Chondrocyte (in vitro differentiated cells): ENCODE measurements at regions not wholly inside any gene's neighbourhood (a gene's known extent, or its start where the extent isn't known, plus 50 kb on each side); places are given as distances from the start of the nearest gene placed in this dataset.
"Not testable (repeated sequence)": the region's sequence is repeated elsewhere in the genome, so short reads cannot be mapped to it uniquely, and the experiment has no call there.

ENCODE experiments used
- DNase-seq: peaks from one replicate; pipeline ENCODE4 v3.0.0; 2021; ENCODE audit warnings: mixed read lengths, low spot score
- H3K27ac Mint-ChIP-seq: one replicate; pipeline ENCODE4 v1.8.0; 2021; ENCODE audit warnings: mild to moderate bottlenecking, moderate library complexity, mixed read lengths; ENCODE audit not compliant: unreplicated experiment
- H3K27me3 Mint-ChIP-seq: 2 replicates; pipeline ENCODE4 v1.8.0; 2021; ENCODE audit warnings: low read depth, mixed read lengths
- H3K36me3 Mint-ChIP-seq: 2 replicates; pipeline ENCODE4 v1.8.0; 2021; ENCODE audit warnings: low read depth, mixed read lengths
- H3K4me1 Mint-ChIP-seq: 2 replicates; pipeline ENCODE4 v1.8.0; 2021; ENCODE audit warnings: low read depth, mild to moderate bottlenecking, mixed read lengths
- H3K4me3 Mint-ChIP-seq: one replicate; pipeline ENCODE4 v1.8.0; 2021; ENCODE audit warnings: mild to moderate bottlenecking, moderate library complexity, mixed read lengths; ENCODE audit not compliant: unreplicated experiment
- H3K9me3 Mint-ChIP-seq: 2 replicates; pipeline ENCODE4 v1.8.0; 2021; ENCODE audit warnings: low read depth, mixed read lengths
- TF ChIP-seq, protein P1 (sequence below): fragments of 200-600 bp; sonication (generic); IDR thresholded peaks from 2 replicates; pipeline ENCODE4 v1.5.0; 2021; ENCODE audit warnings: antibody characterized with exemption, mild to moderate bottlenecking, moderate library complexity

DNA sequence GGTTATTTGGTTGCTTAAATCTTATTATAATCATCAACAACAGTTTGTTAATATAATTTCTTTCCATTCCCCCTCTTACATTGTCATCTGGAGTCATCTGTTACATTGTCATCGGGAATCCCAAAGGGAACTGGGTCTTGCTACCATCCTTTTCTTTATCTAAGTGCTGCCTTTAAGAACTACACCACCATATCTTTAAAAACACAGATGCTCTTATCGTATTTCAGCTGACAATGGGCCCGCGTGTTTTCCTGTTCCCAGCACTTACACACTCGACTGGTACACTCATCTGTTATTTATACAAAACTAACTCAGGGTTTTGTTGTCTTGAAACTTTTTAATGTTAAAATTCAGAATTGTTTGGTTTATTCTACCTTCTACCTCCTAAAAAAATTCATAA is 256.2 kb upstream of the MGMT start:
- peaks cover 5% of the 10 kb centered on the region for H3K9me3 Mint-ChIP-seq
- no peak overlapping the region for H3K4me3 Mint-ChIP-seq
- TF ChIP-seq, protein P1, sequence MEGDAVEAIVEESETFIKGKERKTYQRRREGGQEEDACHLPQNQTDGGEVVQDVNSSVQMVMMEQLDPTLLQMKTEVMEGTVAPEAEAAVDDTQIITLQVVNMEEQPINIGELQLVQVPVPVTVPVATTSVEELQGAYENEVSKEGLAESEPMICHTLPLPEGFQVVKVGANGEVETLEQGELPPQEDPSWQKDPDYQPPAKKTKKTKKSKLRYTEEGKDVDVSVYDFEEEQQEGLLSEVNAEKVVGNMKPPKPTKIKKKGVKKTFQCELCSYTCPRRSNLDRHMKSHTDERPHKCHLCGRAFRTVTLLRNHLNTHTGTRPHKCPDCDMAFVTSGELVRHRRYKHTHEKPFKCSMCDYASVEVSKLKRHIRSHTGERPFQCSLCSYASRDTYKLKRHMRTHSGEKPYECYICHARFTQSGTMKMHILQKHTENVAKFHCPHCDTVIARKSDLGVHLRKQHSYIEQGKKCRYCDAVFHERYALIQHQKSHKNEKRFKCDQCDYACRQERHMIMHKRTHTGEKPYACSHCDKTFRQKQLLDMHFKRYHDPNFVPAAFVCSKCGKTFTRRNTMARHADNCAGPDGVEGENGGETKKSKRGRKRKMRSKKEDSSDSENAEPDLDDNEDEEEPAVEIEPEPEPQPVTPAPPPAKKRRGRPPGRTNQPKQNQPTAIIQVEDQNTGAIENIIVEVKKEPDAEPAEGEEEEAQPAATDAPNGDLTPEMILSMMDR: no peak
- H3K27ac Mint-ChIP-seq: no peak overlapping the region
- no peak for DNase-seq
- H3K4me1 Mint-ChIP-seq: no peaks in the 10 kb centered on the region
- no peaks in the 10 kb centered on the region for H3K27me3 Mint-ChIP-seq
- H3K36me3 Mint-ChIP-seq: no peaks in the 10 kb centered on the region

- H3K9me3 Mint-ChIP-seq: peaks cover 18% of the 10 kb centered on the region
These were observed 253.8 kb upstream of the MGMT start for GRCh38 chr10:129213256-129213655.

DNA sequence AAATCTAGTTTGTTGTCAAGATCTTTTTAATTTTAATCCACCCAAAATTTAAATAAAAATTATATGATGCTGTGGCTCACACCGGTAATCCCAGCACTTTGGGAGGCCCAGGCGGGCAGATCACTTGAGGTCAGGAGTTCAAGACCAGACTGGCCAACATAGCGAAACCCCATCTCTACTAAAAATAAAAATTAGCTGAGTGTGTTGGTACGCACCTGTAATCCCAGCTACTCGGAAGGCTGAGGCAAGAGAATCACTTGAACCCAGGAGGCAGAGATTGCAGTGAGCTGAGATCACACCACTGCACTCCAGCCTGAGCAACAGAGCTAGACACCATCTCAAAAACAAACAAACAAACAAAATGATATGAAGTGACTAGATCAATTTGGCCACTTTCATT is 253.0 kb upstream of the MGMT start:
- H3K27me3 Mint-ChIP-seq, H3K4me1 Mint-ChIP-seq, DNase-seq, H3K4me3 Mint-ChIP-seq, H3K27ac Mint-ChIP-seq, H3K36me3 Mint-ChIP-seq: not testable (repeated sequence)
- peaks cover 18% of the 10 kb centered on the region for H3K9me3 Mint-ChIP-seq

More at GRCh38 chr10:129213256-129213655, 253.8 kb upstream of the MGMT start:
- no peak overlapping the region for H3K4me3 Mint-ChIP-seq
- peaks cover 1% of the 10 kb centered on the region for H3K27me3 Mint-ChIP-seq
- H3K36me3 Mint-ChIP-seq: no peaks in the 10 kb centered on the region
- H3K4me1 Mint-ChIP-seq: no peaks in the 10 kb centered on the region
- TF ChIP-seq, protein P1: no peak
- no peak overlapping the region for H3K27ac Mint-ChIP-seq
- DNase-seq: no peak

- no peaks in the 10 kb centered on the region for H3K4me1 Mint-ChIP-seq
- no peak for DNase-seq
- H3K36me3 Mint-ChIP-seq: no peaks in the 10 kb centered on the region
- no peak overlapping the region for H3K4me3 Mint-ChIP-seq
- H3K27ac Mint-ChIP-seq: no peak overlapping the region
- TF ChIP-seq, protein P1: no peak
- H3K27me3 Mint-ChIP-seq: peaks cover 5% of the 10 kb centered on the region
- peaks cover 21% of the 10 kb centered on the region for H3K9me3 Mint-ChIP-seq
These were observed 247.7 kb upstream of the MGMT start for GRCh38 chr10:129219364-129219763.

- H3K4me1 Mint-ChIP-seq: no peaks in the 10 kb centered on the region
- DNase-seq: no peak
- no peak overlapping the region for H3K4me3 Mint-ChIP-seq
- no peaks in the 10 kb centered on the region for H3K36me3 Mint-ChIP-seq
- H3K27me3 Mint-ChIP-seq: peaks cover 4% of the 10 kb centered on the region
- peaks cover 6% of the 10 kb centered on the region for H3K9me3 Mint-ChIP-seq
- TF ChIP-seq, protein P1: no peak
- no peak overlapping the region for H3K27ac Mint-ChIP-seq
These were observed 244.6 kb upstream of the MGMT start for GRCh38 chr10:129222436-129222835.

DNA sequence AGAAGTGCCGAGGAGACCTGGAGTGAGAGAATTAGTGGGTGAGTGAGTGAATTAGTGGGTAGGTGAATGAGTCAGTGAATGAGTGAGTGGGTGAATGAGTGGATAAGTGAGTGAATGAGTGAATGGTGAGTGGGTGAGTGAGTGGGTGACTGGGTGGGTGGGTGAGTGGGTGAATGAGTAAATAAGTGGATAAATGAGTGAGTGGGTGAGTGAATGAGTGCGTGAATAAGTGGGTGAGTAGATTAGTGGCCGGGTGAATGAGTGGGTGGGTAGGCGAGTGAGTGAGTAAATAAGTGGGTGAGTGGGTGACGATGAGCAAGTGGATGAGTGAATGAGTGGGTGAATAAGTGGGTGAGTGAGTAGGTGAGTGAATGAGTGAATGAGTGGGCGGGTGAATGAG is 243.7 kb upstream of the MGMT start:
- no peak overlapping the region for H3K4me3 Mint-ChIP-seq
- peaks cover 3% of the 10 kb centered on the region for H3K9me3 Mint-ChIP-seq
- H3K4me1 Mint-ChIP-seq: no peaks in the 10 kb centered on the region
- peaks cover 3% of the 10 kb centered on the region for H3K27me3 Mint-ChIP-seq
- TF ChIP-seq, protein P1: no peak
- DNase-seq: no peak
- no peak overlapping the region for H3K27ac Mint-ChIP-seq
- H3K36me3 Mint-ChIP-seq: no peaks in the 10 kb centered on the region
